GM19351 (cell line): ENCODE measurements at regions not wholly inside any gene's neighbourhood (a gene's known extent, or its start where the extent isn't known, plus 50 kb on each side); places are given as distances from the start of the nearest gene placed in this dataset.
"Not testable (repeated sequence)": the region's sequence is repeated elsewhere in the genome, so short reads cannot be mapped to it uniquely, and the experiment has no call there.

Source experiments
- ATAC-seq: cut with Tn5 transposase; IDR thresholded peaks from one replicate; pipeline ENCODE4 v1.9.1; 2021; ENCODE audit warnings: mild to moderate bottlenecking, moderate library complexity; ENCODE audit not compliant: unreplicated experiment

DNA sequence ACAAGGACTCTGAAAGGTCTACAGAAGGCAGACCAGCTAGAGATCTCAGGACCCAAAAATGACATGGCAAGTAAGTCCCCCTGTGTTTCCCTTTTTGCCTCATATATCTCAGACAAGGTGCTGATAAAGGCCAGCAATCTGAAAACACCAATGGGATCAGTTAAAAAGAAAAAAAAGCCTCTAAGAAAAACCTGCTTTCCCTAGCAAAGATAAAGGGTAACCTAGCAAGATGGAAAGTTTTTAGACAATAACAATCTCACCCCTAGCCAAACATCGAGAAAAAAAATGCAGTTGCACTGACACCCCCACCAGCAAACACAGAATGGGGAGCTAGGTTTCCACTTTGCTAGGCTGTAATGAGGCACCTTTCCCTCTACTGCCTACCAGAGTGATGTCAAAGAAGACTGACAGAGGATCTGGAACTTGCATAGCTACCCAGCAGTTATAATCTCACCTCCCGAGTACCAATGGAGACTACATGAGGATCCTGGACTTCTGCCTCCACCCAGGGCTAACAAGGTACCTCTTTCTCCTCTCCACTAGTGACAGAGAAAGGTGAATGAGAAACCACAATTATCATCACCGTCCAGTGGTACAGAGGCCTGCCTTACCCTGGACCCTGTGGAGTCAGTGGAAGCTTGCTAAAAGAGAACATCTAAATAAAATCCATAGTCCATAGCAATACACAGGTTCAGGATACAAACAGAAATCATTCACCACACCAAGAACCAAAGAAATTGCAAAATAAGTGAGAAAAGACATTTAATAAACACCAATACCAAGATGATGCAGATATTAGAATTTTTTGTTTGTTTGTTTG lies 240.8 kb downstream of the ARHGAP12 start:
- ATAC-seq: no peak

DNA sequence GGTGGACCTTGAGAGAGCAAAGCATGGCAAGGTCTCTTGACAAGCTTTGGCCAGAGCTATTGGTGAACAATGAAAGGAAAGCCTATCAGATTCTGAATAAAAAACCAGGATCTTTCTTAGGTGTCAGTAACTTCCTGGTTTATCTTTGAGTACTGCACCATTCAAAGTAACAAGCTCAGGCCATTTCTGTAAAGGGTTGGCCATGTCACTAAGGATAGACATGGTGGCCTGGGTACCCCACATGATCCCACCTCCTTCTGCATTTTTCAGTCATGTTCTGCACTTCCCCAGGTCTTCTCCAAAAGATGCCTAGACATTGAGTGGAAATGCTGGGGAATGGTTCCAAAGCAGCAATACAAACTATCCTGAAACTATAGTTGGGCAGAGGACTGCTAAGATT lies 242.0 kb downstream of the ARHGAP12 start:
- ATAC-seq: no peak

DNA sequence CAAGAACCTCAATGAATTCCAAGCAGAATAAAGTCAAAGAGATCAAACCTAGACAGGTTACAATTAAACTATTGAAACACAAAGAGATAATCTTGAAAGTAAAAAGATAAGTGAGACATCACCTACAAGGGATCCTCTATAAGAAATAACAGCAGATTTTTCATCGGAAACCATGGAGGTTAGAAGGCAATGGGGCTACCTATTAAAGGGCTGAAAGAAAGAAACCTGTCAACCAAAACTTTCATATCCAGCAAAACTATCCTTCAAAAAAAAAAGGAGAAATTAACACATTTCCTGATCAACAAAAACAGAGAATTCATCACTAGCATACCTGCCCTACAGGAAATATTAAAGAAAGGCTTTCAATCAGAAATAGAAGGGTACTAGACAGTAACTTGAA lies 244.9 kb downstream of the ARHGAP12 start:
- ATAC-seq: no peak

DNA sequence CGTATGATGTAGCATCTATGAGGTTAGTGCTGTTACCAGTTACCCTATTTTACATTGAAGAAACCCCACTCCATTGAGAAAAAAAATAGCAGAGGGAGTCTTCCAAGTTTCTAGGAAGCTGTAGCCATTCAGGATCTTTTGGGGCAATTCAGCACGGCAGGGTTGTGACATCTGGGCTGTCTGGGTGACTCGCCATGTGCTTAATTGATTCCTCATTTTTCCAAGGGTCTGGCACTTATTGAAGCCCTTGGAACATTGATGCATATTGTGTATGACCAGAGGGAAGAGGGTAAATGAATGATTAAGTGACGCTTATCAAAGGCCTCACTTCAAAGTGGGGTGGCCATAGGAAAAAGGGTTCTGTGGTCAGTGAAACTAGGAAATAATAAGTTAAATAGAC lies 248.7 kb downstream of the ARHGAP12 start:
- ATAC-seq: no peak

DNA sequence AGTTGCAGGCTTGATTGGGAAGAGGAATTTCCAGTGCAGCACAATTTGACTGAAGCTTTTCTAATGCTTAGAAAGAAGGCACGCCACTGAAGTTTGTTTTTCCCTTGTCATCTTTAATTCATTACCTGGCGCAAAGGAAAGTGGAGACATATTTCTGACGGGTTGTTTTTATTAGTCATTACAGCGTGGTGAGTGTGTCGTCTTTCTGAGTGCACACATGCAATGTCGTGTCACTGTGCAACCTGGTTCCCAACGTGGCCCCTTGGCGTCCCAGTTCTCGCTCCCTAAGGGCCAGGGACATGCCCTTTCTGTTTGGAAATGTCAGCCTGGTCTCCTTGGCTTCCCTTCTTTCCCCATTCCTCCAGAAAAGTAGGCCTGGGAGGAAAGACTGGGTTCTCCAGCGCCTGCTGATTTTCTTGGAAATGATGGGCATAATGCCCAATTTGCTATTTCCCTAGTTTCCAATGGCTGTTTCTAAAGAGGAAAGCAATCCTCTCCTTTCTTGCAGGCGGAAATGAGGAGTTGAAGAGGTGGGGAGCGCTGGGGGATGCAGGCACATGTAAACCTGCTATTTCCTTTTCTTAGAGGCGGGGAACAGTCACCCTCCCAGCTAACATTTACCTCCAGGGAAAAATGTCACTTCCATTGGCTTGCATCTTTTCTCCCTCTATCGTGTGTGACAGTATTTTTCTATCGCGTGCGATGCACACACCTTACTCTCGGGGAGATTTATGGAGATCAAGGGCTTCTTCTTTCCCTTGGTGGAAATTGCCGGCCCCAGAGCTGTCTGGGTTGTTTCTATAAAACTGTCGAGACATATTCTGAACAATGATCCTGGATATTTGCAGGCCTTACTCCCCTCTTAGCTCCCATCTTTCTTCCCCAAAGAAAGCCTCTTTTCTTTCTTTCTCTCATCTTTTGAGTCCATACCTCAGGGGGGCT lies 249.8 kb downstream of the ARHGAP12 start:
- ATAC-seq: no peak

DNA sequence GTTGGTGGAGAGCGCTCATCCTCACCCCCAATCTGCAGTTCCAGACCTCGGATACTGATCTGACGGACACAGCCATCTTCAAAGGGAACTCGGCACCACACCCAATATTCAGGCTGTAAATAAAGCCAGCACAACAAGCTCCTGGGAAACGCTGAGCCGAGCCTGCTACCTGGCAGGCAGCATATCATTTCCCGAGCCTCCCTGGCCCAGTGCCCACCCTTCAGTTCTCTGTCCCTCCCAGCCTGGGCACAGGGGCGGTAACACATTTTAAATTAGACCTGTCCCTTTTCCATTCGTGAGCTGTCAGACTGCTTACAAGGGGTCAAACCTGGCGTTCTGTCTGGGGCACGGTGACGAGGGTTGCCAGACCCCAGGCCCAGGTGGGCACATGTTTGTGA lies 250.5 kb downstream of the ARHGAP12 start:
- ATAC-seq: no peak

DNA sequence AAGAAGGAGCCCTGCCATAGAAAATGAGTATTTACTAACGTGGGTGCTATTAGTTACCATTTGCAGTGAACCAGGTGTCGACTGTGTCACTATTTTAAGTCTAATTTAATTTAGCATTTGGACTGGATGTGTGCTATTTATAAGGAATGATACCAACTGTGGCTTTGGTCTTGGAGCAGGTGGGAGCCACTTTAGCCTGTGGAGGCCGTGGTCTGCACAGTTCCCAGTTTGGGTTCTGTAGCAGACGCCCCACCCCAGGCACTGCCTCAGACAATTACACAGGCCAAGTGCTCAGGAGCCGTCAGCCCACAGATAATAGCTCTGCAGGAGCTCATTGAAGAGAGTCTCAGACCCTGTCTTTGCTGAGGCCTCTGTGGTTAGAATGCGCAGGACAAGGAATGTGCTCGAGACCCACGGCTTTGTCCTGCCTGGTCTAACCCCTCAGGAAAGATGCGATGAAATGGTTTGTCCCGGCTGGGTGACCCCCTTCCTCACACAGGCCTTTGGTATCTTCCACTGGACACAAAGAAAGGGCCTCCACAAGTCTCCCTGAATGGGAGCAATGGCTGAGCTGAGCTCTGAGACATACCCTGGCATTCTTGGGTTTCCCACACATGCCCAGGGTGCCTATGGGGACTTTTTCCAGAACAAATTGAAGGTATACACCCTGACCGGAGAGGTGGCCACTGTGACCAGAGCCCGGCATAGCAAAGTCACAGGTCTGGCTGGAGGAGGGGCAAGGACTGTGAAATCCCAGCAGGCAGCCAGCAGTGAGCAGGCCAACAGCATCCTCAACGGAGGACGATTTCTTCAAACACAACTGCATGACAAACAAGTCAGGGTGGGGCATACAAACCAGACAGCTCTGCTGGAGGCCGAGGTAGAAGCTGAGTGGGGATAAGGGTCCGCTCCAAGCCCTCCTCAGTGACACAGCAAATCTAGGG lies 251.2 kb downstream of the ARHGAP12 start:
- no peak for ATAC-seq

DNA sequence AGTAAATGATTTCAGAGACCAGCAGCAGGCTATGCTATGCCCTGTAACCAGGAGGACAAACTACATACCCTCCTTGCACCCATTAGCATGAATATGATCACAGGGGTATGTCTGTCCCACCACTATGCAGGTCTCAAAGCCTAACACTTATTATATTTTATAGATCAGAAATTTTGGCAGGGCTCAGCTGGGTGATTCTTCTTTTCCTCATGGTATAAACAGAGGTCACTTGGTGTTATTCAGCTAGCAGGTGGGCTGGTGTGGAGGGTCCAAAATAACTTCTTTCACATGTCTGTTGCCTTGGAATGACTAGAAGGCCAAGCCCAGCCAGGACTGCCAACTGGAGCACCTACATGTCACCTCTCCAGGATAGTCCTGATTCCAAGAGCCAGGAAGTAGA lies 252.9 kb downstream of the ARHGAP12 start:
- no peak for ATAC-seq

DNA sequence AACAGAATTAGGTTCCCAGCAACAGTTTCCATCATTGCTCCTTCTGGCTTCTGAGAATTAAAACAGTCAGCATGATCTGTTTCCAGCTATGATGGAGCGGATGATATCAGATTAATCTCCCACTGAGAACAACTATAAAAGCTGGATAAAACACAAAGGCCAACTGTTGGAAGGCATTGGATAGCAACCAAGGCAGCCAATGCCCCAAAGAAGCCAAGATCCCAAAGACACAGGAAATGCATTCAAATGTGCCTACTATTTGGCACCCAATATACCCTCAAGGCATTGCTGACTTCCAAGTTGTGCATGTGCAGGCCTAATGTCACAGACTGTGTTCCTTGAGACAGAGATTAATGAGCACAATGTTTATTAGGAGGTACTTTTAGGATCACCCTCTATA lies 259.3 kb downstream of the ARHGAP12 start:
- ATAC-seq: no peak

DNA sequence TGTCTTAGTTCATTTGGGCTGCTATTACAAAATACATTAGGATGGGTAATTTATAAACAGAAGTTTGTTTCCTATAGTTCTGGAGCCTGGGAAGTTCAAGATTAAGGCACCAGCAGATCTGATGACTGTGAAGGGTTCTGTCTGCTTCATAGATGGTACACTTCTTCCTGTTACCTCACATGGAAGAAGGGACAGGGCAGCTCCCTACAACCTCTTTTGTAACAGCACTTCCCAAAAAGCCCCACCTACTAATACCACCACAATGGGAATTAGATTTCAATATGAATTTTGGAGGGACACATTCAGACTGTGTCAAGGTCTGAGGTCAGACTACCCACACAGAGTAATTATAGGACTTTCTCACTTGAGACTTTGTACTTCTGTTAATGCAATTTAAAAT lies 260.3 kb downstream of the ARHGAP12 start:
- ATAC-seq: no peak

DNA sequence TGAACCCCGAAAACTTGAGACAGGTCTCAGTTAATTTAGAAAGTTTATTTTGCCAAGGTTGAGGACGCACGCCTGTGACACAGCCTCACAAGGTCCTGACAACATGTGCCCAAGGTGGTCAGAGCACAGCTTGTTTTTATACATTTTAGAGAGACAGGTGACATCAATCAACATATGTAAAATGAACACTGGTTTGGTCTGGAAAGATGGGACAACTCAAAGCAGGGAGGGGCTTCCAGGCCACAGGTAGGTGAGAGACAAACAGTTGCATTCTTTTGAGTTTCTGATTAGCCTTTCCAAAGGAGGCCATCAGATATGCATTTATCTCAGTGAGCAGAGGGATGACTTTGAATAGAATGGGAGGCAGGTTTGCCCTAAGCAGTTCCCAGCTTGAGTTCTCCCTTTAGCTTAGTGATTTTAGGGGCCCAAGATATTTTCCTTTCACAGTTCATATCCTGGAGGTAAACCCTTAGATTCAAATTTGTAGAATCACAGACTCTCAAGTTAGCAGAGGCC lies 262.8 kb downstream of the ARHGAP12 start:
- not testable (repeated sequence) for ATAC-seq

DNA sequence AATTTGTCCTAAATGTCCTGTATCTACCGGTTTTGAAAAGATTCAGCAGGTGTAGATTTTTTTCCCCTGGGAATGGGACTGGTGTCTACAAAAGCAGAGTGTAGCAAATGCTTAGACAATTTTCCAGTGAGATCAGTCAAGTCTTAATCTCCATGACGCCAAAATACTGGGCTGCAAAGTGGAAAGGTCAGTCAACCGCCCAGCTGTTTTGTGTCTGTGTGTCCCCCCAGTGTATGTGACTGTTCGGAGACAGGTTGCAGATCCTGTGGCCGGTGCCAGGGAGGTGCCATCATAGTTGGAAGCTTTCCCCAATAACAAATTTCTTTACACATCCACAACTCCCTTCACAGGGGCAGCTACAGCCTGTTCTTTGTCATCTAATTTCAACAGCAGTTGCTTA lies 263.8 kb downstream of the ARHGAP12 start:
- ATAC-seq: no peak

DNA sequence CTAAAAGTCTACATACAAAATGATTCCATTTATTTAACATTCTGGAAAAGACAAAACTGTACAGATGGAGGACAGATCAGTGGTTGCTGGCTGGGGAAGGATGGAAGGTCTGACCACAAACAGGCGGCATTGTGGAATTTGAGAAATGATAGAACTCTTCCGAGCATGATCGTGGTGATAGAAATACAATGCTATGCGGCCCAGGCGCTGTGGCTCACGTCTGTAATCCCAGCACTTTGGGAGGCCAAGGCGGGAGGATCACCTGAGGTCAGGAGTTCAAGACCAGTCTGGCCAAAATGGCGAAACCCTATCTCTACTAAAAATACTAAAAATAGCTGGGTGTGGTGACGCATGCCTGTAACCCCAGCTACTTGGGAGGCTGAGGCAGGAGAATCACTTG lies 264.6 kb downstream of the ARHGAP12 start:
- ATAC-seq: not testable (repeated sequence)

DNA sequence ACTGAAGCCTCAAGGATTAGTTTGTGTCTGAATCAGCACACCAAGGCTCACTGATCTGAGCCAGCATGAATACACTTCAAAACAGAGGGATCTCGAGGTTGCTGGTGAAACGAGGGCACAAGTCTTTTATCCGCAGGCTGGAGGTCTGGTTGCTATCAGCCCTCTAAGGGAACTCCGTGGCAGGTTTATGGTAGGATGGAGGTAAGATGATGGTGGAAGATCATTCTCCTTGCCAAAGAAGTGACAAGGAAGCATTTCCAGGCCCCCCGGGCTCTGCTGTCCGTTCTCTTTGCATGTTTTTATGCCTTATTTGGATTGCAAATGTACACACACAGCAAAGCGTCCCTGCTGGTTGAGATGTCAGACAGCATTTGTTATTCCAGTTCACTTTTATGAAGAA lies 268.3 kb downstream of the ARHGAP12 start:
- ATAC-seq: no peak

DNA sequence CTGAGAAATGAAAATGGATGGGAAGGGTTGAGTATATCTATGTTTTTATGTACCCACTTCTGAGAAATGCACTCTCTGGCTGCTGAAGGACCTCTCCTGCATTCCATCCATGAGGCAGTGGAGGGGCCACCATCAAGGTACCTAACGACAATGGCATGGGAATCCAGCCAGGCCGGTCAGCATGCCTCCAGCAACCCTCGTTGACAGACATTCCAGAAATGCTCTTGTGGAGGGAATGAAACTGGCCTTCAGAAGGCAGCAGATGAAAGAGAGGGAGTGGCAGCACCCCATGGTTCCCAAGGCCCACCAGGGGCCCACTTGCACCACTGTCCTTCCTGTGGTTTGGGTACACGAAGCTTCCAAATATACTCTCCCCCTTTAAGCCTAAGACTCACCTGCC lies 269.0 kb downstream of the ARHGAP12 start:
- ATAC-seq: no peak

DNA sequence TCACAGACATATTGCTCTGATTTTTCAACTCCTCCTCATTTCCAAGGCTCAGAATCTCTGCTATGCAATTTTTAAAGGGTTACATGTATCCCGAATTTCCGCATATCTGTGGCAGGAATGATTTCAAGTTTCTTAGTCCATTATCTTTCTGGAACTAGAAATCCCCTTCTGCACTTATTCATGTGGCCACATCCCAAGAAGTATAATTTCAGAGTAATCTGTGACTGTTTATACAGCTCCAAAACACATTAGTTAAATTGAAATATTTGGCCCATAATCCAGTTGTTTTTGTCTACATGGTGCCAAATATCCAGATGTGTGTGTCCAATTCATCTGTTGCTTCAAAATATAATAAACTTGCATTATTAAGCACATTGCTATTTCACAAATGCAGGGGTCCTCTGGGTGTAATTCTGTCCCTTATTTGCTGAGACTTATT lies 271.2 kb downstream of the ARHGAP12 start:
- no peak for ATAC-seq

DNA sequence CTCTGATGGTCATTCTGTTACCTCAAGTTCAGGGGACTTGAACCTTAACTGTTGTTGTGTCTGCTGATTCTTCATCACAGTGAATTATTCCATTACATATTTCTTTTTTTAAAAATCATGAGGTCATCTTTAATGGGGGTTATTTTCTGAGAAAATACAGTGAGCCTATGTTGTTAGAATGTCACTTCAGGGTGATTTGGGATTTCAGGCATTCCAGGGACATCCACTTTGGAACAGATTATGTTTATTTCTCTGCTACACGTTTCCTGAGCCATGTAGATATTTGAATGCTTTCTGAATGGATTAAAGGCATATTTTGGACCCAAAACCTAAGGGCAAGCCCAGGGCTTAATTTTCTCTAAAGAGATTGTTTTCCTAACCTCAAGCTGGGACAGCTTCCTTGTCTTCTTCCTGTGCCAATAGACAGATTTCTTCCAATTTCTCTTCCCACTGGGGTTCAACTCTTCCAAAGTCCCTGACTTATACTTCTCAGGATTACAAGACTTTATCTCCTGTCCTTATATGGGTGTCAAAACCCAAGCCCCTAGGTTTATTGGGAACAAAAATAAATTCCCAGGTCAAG lies 271.7 kb downstream of the ARHGAP12 start:
- no peak for ATAC-seq

DNA sequence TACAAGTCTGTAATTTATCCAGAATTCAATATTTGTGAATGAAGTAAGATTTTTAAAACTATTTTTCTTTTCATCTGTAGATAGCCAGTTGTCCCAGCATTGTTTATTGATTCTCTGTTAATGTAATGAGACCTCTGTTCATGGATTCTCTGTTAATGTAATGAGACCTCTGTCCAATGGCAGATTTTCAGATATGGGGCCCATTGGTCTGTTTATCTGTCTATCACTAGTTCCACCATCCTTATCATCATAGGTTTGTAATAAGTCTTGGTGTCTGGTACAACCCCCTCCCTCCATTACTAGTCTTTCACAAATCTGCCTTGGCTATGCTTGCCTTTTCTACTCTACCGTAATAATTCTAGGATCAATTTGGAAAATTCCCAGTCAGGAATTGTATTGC lies 276.6 kb downstream of the ARHGAP12 start:
- ATAC-seq: no peak

DNA sequence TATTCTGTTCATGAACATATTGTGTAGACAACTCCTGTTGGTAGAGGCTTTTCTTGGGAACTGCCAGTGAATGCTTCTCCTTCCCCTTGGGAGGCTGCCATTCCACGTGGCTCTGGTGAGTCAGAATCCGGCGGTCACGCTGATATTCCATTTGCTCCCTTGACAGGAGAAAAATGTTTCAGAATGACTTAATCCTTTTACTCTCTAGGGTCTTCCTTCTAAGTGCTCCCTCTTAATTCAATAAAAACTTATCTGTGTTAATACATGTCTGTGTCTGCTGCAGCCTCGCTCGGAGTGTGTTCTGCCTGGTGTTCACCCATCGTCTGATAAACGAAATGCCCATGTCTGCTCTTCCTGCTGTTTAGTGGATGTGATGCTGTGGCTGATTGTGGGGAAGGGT lies 278.6 kb downstream of the ARHGAP12 start:
- no peak for ATAC-seq

DNA sequence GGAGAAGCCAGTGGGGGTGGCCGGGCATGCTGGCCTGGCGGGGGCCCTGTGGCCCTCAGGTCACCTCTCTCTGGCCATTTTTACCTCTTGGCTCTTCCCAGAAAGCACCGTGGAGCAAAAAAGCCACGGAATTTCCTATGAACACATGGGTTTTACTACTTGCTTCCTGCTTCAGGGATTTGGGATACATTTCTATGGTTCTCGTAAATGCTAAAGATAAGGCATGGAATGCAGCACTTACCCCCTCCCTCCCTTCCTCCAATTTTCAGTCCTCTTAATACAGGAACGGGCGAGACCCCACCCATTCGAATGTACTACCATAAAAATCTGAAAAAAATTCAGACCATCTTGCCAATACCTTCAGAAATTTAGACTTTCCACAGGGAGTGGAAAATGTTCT lies 279.7 kb downstream of the ARHGAP12 start:
- no peak for ATAC-seq
